ENCODE measurements at regions not wholly inside any gene's neighbourhood (a gene's known extent, or its start where the extent isn't known, plus 50 kb on each side); places are given as distances from the start of the nearest gene placed in this dataset.

DNA sequence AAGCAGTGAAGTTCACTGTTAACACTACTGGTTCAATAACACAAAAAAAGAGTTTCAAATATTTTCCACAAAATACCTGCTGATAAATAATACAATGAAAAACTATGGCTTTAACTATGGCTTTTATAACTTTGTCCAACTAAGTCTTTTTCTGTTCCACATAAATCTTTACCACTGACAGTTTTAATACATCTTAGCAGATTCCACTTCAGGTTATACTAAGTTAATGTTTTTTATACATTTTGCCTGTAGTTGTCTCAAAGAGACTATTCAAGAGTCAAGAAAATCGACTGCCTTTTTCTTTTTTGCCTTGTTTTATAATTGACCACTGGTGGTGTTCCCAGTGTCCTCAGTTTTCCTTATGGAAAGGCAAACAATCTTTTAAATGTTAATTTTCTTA, 379.7 kb upstream of the PMFBP1 start:
- no peak for TF ChIP-seq CTCF (IDR thresholded peaks at IDR 0.05; ENCODE audit: insufficient read depth, low read length, poor library complexity, severe bottlenecking)
- TF ChIP-seq EZH2phosphoT487 (conservative IDR thresholded peaks at IDR 0.05; ENCODE audit: low read length): no peak
